GM12878 (cell line): ENCODE measurements at regions not wholly inside any gene's neighbourhood (a gene's known extent, or its start where the extent isn't known, plus 50 kb on each side); places are given as distances from the start of the nearest gene placed in this dataset.

Source experiments
- ATAC-seq: fragments of 200-7000 bp; cut with Tn5 transposase; 3 replicates; pipeline ENCODE4 v1.9.1; 2020; ENCODE audit warnings: mild to moderate bottlenecking, moderate library complexity
- BruUV-seq: library from RNA; stranded (reverse); fragments of 400-500 nt; replicated peaks from 2 replicates; lab custom pipeline; 2021; lab: Mats Ljungman, UMichigan
- CTCF ChIA-PET: fragments of 300-600 bp; sonication (Branson Sonifier 250); formaldehyde crosslinking; extraction: SDS; loops from one replicate; lab custom pipeline; 2021; ENCODE audit warnings: inconsistent platforms; lab: Yijun Ruan, JAX
- POLR2A ChIA-PET: fragments of 350-600 bp; formaldehyde crosslinking; extraction: SDS; loops from one replicate; lab custom pipeline; 2021; ENCODE audit warnings: inconsistent platforms; lab: Charles Lee
- RAD21 ChIA-PET: fragments of 300-600 bp; sonication (Branson Sonifier 250); formaldehyde crosslinking; loops from one replicate; lab custom pipeline; 2023; ENCODE audit warnings: antibody characterized with exemption; ENCODE audit not compliant: unreplicated experiment; lab: Charles Lee
- SMC1A ChIA-PET: fragments of 300-600 bp; sonication (Branson Sonifier 250); formaldehyde crosslinking; loops from one replicate; lab custom pipeline; 2023; ENCODE audit not compliant: unreplicated experiment, uncharacterized antibody; lab: Charles Lee
- DNase-seq: peaks from one replicate; pipeline ENCODE4 v3.0.0-alpha.2; 2011; ENCODE audit warnings: low read depth, low spot score
- FAIRE-seq: peaks from 3 replicates; lab custom pipeline; 2011; peaks lifted over from hg19 to GRCh38; lab: Jason Lieb, UNC
- H2AFZ ChIP-seq: 2 replicates; pipeline ENCODE4 v1.6.0; 2011; ENCODE audit warnings: low read depth, low read length, control low read depth; ENCODE audit not compliant: control insufficient read depth
- H3K27ac ChIP-seq: 2 replicates; pipeline ENCODE4 v1.5.1; 2011; ENCODE audit warnings: control low read depth; ENCODE audit not compliant: control insufficient read depth, insufficient read depth
- H3K27me3 ChIP-seq, 2 experiments: replicated peaks in 1 of 2; 2 replicates each; pipeline versions ENCODE4 v1.6.0 to v1.6.1; 2011; ENCODE audit warnings: low read length in 1 of 2; ENCODE audit not compliant: control insufficient read depth in 2 of 2, insufficient read depth in 2 of 2
- H3K36me3 ChIP-seq, 2 experiments: 2 replicates each; pipeline ENCODE4 v1.5.1; 2011; ENCODE audit warnings: low read length in 1 of 2; ENCODE audit not compliant: control insufficient read depth in 2 of 2, insufficient read depth in 2 of 2
- H3K4me1 ChIP-seq: 2 replicates; pipeline ENCODE4 v1.6.1; 2011; ENCODE audit warnings: mild to moderate bottlenecking, low read length, moderate library complexity, mixed read lengths; ENCODE audit not compliant: control insufficient read depth, insufficient read depth
- H3K4me2 ChIP-seq: 2 replicates; pipeline ENCODE4 v1.6.0; 2011; ENCODE audit warnings: control low read depth; ENCODE audit not compliant: control insufficient read depth, insufficient read depth
- H3K4me3 ChIP-seq: fragments of 200-600 bp; sonication (generic); 2 replicates; pipeline ENCODE4 v1.5.1; 2016
- H3K79me2 ChIP-seq: 2 replicates; pipeline ENCODE4 v1.6.0; 2011; ENCODE audit warnings: low read length; ENCODE audit not compliant: control insufficient read depth, insufficient read depth
- H3K9ac ChIP-seq: 2 replicates; pipeline ENCODE4 v1.8.0; 2011; ENCODE audit warnings: low read length, control low read depth, mixed read lengths; ENCODE audit not compliant: control insufficient read depth, insufficient read depth
- H3K9me3 ChIP-seq: replicated peaks from 3 replicates; pipeline ENCODE4 v1.5.1; 2011; ENCODE audit warnings: mild to moderate bottlenecking, low read length; ENCODE audit not compliant: control insufficient read depth, insufficient read depth
- H4K20me1 ChIP-seq: 2 replicates; pipeline ENCODE4 v1.6.0; 2011; ENCODE audit not compliant: control insufficient read depth, insufficient read depth
- HDAC2 ChIP-seq: fragments of 200-600 bp; sonication (generic); IDR thresholded peaks from 2 replicates; pipeline ENCODE4 v1.6.1; 2017
- NR2F1 ChIP-seq: fragments of 450-650 bp; conservative IDR thresholded peaks from 2 replicates; pipeline ENCODE4 v1.6.1; 2017; ENCODE audit warnings: mild to moderate bottlenecking
- PAX5 ChIP-seq: IDR thresholded peaks from 2 replicates; pipeline ENCODE4 v1.6.1; 2011; ENCODE audit warnings: low read depth, low read length, borderline replicate concordance
- SIN3A ChIP-seq: IDR thresholded peaks from 2 replicates; pipeline ENCODE4 v1.6.1; 2012; ENCODE audit warnings: low read depth, low read length, improper control_type of control experiment
- SMAD1 ChIP-seq: fragments of 450-650 bp; IDR thresholded peaks from 2 replicates; pipeline ENCODE4 v1.6.1; 2018; ENCODE audit warnings: mild to moderate bottlenecking, low read depth; ENCODE audit not compliant: partially characterized antibody
- SMARCA5 ChIP-seq: fragments of 450-650 bp; IDR thresholded peaks from 2 replicates; pipeline ENCODE4 v1.6.1; 2017; ENCODE audit warnings: mild to moderate bottlenecking
- YY1 ChIP-seq: IDR thresholded peaks from 2 replicates; pipeline ENCODE4 v1.6.1; 2011; ENCODE audit warnings: low read depth, mild to moderate bottlenecking, low read length
- ZNF384 ChIP-seq: IDR thresholded peaks from 2 replicates; pipeline ENCODE4 v1.6.1; 2012; ENCODE audit warnings: low read depth, mild to moderate bottlenecking, low read length, improper control_type of control experiment, borderline replicate concordance
- WGBS: methylation state at CpG from one replicate; pipeline ENCODE4 v1.1.6; 2016; ENCODE audit warnings: low lambda C conversion rate; ENCODE audit not compliant: insufficient replicate concordance, insufficient coverage; ENCODE audit errors: missing lambda C conversion rate; 5-methylcytosine and 5-hydroxymethylcytosine counted together
- in situ Hi-C: fragments of 300-500 bp; cut with MboI; formaldehyde crosslinking; loops from 9 replicates; pipeline ENCODE4 v1.14.3; 2018; ENCODE audit warnings: mixed read lengths
- intact Hi-C: fragments of 100-400 bp; cut with micrococcal nuclease; formaldehyde crosslinking; loops from one replicate; pipeline ENCODE4 v1.14.2; 2022; ENCODE audit not compliant: unreplicated experiment

DNA sequence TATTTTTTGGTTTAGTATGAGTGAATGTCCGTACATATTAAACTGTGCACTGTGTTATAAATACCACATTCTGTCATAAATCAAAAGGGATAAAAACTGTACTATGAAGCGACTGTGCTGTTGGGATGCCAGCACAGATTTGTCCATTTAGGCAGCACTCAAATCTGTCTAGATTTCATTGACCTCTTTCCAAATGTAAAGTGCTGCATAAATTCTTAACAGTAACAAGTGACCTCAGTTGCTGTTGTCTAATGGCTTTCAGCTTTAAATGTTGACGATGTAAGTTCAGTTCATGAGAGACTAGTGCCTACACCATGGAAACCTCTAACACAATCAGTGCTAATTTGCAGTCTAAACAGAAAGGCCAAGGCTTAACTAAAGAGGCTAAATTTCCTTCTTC, 531.4 kb upstream of the LMO3 start:
- Histone ChIP-seq H3K27ac (no peak overlapping the region), H3K9ac (no peak overlapping the region), H2AFZ (no peak overlapping the region), H3K27me3 (no peaks in the 10 kb centered on the region), H4K20me1 (no peaks in the 10 kb centered on the region), H3K9me3 (no peaks in the 10 kb centered on the region), H3K4me2 (no peak overlapping the region), H3K36me3 (no peaks in the 10 kb centered on the region), H3K4me3 (no peak overlapping the region), H3K4me1 (no peaks in the 10 kb centered on the region), H3K79me2 (no peaks in the 10 kb centered on the region)
- SMC1A ChIA-PET: no interaction called here
- POLR2A ChIA-PET: no interaction called here
- BruUV-seq: no TSS peak
- in situ Hi-C loops: no loop called here
- DNase-seq: no peak
- CTCF ChIA-PET: no interaction called here
- intact Hi-C loops: no loop called here
- WGBS: 0% methylated on average over 3 of the region's 3 CpGs
- TF ChIP-seq SMARCA5: no peak
- no peak for TF ChIP-seq YY1
- TF ChIP-seq SIN3A: no peak
- no peak for TF ChIP-seq PAX5
- TF ChIP-seq ZNF384: no peak
- no peak for TF ChIP-seq SMAD1
- RAD21 ChIA-PET: no interaction called here
- ATAC-seq: no peak
- no peak for FAIRE-seq

DNA sequence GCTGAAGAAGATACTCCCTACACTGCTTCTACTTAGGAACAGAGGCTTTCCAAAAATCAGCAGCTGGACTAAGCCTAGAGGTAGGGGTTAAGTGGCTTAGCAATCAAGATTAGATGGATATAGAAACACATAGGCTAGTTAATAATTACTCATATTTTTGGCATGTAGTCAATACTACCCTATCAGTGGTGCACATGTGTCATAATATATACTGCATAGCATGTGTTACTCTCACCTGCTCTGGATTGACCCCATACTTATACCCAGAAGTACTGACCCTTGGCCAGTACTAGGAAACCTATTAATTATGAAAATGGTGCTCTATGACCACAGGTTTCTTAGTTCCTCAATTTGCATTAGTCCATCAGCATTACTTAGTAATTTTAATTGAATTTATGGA, 528.4 kb upstream of the LMO3 start:
- Histone ChIP-seq H3K9me3 (no peaks in the 10 kb centered on the region), H3K27ac (no peak overlapping the region), H3K27me3 (no peaks in the 10 kb centered on the region), H3K9ac (no peak overlapping the region), H3K79me2 (no peaks in the 10 kb centered on the region), H3K36me3 (no peaks in the 10 kb centered on the region), H4K20me1 (no peaks in the 10 kb centered on the region), H2AFZ (no peak overlapping the region), H3K4me3 (no peak overlapping the region), H3K4me2 (no peak overlapping the region), H3K4me1 (no peaks in the 10 kb centered on the region)
- in situ Hi-C loops (no loop called here), intact Hi-C loops (no loop called here)
- ATAC-seq: peak; percentile 59
- DNase-seq: no peak
- CTCF ChIA-PET: no interaction called here
- no peak for FAIRE-seq
- RAD21 ChIA-PET: no interaction called here
- SMC1A ChIA-PET: no interaction called here
- BruUV-seq: no TSS peak
- POLR2A ChIA-PET: no interaction called here
- TF ChIP-seq NR2F1 (0 out of 2 replicates have a peak, but pooled peaks have one; percentile 14), HDAC2 (no peak)
